Hepatocyte (in vitro differentiated cells): ENCODE measurements at regions not wholly inside any gene's neighbourhood (a gene's known extent, or its start where the extent isn't known, plus 50 kb on each side); places are given as distances from the start of the nearest gene placed in this dataset.

ENCODE experiments used
- EZH2 ChIP-seq: fragments of 200-600 bp; sonication (generic); IDR thresholded peaks from 2 replicates; pipeline ENCODE4 v1.6.1; 2016; ENCODE audit warnings: antibody characterized with exemption, mild to moderate bottlenecking, borderline replicate concordance
- TF ChIP-seq, protein P1 (sequence below): fragments of 200-600 bp; sonication (generic); IDR thresholded peaks from 2 replicates; pipeline ENCODE4 v1.5.1; 2016; ENCODE audit warnings: antibody characterized with exemption, mild to moderate bottlenecking; ENCODE audit not compliant: poor library complexity

DNA sequence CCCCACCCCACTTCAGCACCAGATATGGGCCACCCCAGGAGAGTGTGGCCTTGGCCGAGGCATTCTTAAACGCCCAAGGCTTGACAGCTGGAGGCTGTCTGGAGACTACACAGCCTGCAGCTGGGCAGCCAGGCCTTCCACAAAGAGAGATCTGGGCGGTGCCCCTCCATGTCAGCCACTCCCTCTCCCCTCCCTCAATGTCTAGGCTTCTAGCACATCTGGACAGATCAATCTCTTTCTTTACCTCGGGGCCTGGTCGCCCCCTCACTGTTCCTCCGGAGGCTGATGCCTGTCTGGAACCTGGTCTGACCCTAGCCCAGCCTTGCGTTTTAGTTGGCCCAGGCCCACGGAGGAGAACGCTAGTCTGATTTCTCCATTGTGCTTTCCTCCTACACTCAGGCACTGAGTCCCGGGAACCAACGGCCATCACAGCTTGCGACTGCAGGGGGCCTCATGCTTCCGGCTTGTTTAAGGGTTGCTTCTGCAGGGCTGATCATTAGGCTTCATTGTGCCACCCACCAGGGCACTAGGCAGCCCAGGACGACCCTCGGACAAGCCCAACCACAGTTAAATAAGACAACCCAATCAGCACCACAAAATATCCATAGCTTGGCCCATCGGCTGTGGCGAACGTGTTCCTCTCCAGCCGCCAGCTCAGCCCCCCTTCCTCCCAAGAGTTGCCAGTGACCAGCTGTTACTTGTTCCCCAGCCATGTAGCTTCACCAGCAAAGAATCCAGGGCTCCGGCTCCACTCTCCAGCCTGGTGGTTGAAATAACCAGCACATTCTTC is 200.6 kb downstream of the BCOR start:
- TF ChIP-seq EZH2 = no peak
- TF ChIP-seq, protein P1, sequence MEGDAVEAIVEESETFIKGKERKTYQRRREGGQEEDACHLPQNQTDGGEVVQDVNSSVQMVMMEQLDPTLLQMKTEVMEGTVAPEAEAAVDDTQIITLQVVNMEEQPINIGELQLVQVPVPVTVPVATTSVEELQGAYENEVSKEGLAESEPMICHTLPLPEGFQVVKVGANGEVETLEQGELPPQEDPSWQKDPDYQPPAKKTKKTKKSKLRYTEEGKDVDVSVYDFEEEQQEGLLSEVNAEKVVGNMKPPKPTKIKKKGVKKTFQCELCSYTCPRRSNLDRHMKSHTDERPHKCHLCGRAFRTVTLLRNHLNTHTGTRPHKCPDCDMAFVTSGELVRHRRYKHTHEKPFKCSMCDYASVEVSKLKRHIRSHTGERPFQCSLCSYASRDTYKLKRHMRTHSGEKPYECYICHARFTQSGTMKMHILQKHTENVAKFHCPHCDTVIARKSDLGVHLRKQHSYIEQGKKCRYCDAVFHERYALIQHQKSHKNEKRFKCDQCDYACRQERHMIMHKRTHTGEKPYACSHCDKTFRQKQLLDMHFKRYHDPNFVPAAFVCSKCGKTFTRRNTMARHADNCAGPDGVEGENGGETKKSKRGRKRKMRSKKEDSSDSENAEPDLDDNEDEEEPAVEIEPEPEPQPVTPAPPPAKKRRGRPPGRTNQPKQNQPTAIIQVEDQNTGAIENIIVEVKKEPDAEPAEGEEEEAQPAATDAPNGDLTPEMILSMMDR = no peak
